Activated CD8-positive, alpha-beta T cell treated with anti-CD3 and anti-CD28 coated beads for 36 hours (primary cell): ENCODE measurements at regions not wholly inside any gene's neighbourhood (a gene's known extent, or its start where the extent isn't known, plus 50 kb on each side); places are given as distances from the start of the nearest gene placed in this dataset.

Source experiments
- ATAC-seq: fragments of 200-7000 bp; cut with Tn5 transposase; one replicate; pipeline ENCODE4 v1.10.0; 2021; ENCODE audit warnings: mild to moderate bottlenecking, moderate library complexity
- CTCF ChIA-PET: fragments of 350-600 bp; sonication (Branson Sonifier 250); formaldehyde crosslinking; loops from one replicate; lab custom pipeline; 2021; ENCODE audit warnings: antibody characterized with exemption; lab: Charles Lee
- POLR2A ChIA-PET: fragments of 350-600 bp; sonication (Branson Sonifier 250); formaldehyde crosslinking; loops from one replicate; lab custom pipeline; 2021; ENCODE audit warnings: antibody characterized with exemption; lab: Charles Lee
- DNase-seq: peaks from one replicate; pipeline ENCODE4 v3.0.0-alpha.2; 2020
- H3K27ac Mint-ChIP-seq: one replicate; pipeline ENCODE4 v1.8.0; 2021; ENCODE audit warnings: mild to moderate bottlenecking, mixed read lengths
- H3K27me3 Mint-ChIP-seq: one replicate; pipeline ENCODE4 v1.8.0; 2021; ENCODE audit warnings: mixed read lengths
- H3K36me3 Mint-ChIP-seq: one replicate; pipeline ENCODE4 v1.8.0; 2021; ENCODE audit warnings: low read depth, mixed read lengths
- H3K4me1 Mint-ChIP-seq: one replicate; pipeline ENCODE4 v1.8.0; 2021; ENCODE audit warnings: low read depth, mixed read lengths
- H3K4me3 Mint-ChIP-seq: one replicate; pipeline ENCODE4 v1.8.0; 2021; ENCODE audit warnings: mild to moderate bottlenecking, moderate library complexity, mixed read lengths
- H3K9me3 Mint-ChIP-seq: one replicate; pipeline ENCODE4 v1.8.0; 2021; ENCODE audit warnings: mixed read lengths
- intact Hi-C: fragments of 100-400 bp; cut with micrococcal nuclease; formaldehyde crosslinking; loops from one replicate; pipeline ENCODE4 v1.10.0; 2022
- TF ChIP-seq, protein P1 (sequence below): fragments of 200-600 bp; IDR thresholded peaks from one replicate; pipeline ENCODE4 v1.8.0; 2022; ENCODE audit warnings: antibody characterized with exemption, mild to moderate bottlenecking

DNA sequence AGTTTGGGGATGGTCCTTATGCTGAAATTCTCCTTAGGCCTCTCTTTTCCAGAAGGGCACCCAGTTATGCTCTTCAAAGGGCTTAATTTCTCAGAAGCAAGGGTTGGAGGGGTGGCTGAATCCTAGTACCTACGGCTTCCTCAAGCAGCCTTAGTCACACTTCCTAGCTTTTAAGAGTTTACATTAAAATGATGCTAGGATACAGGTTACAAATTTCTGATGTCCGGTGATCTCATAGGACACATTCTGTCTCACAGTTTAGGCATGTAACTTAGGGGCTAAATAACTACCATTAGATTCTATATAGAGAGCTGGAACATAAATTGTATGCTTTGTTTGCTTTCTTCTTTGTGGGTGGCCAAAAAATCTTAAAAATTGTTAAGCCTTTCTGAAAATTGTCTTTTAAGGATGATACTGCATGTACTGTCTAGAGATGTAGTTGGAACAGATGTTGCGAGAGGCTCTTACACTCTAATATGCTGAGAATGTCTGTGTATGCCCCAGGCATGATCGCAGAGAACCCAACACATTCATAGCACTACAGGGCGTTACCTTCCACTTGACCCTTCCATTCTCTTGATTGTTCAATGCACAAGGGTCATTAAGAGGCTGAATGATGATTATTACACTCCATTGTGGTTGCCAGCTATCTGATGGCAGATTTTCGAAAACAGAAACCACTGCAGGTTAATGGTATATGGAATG lies 139.1 kb downstream of the TMEM38B start:
- Mint-ChIP-seq H3K4me3 (no peak overlapping the region), H3K27ac (no peak overlapping the region), H3K4me1 (no peaks in the 10 kb centered on the region), H3K9me3 (no peaks in the 10 kb centered on the region), H3K36me3 (no peaks in the 10 kb centered on the region), H3K27me3 (no peaks in the 10 kb centered on the region)
- ATAC-seq (no peak), DNase-seq (no peak)
- ChIA-PET CTCF (interaction anchor here (1.1 kb wide), 1 partner anchor 9 kb away, joined by 6 read pairs; no protein-coding TSS in a partner anchor), POLR2A (no interaction called here)
- intact Hi-C loops: no loop called here
- TF ChIP-seq, protein P1, sequence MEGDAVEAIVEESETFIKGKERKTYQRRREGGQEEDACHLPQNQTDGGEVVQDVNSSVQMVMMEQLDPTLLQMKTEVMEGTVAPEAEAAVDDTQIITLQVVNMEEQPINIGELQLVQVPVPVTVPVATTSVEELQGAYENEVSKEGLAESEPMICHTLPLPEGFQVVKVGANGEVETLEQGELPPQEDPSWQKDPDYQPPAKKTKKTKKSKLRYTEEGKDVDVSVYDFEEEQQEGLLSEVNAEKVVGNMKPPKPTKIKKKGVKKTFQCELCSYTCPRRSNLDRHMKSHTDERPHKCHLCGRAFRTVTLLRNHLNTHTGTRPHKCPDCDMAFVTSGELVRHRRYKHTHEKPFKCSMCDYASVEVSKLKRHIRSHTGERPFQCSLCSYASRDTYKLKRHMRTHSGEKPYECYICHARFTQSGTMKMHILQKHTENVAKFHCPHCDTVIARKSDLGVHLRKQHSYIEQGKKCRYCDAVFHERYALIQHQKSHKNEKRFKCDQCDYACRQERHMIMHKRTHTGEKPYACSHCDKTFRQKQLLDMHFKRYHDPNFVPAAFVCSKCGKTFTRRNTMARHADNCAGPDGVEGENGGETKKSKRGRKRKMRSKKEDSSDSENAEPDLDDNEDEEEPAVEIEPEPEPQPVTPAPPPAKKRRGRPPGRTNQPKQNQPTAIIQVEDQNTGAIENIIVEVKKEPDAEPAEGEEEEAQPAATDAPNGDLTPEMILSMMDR: no peak

DNA sequence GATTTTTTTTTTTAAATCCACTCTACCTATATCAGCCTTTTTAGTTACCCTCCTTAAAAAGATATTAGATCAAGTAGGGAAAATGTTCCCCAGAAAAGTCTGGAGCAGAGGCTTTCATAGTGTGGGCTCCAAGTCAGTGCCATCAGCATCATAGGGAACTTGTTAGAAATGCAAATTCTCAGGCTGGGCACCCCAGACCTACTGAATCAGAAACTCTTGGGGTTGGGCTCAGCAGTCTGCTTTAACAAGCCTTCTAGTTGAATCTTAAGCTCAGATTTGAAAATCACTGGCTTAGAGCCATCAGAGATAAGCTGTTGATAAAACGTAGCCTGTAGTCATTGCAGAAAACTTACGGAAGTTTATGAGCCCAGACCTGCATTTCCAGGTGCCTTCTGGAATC lies 140.1 kb downstream of the TMEM38B start:
- POLR2A ChIA-PET: no interaction called here
- Mint-ChIP-seq H3K4me3 (no peak overlapping the region), H3K36me3 (no peaks in the 10 kb centered on the region), H3K27me3 (no peaks in the 10 kb centered on the region), H3K9me3 (no peaks in the 10 kb centered on the region), H3K4me1 (no peaks in the 10 kb centered on the region), H3K27ac (no peak overlapping the region)
- ATAC-seq (no peak), DNase-seq (no peak)
- CTCF ChIA-PET: interaction anchor here (1.1 kb wide), 1 partner anchor 8 kb away, joined by 6 read pairs; no protein-coding TSS in a partner anchor
- intact Hi-C loops: no loop called here
- TF ChIP-seq, protein P1: no peak

DNA sequence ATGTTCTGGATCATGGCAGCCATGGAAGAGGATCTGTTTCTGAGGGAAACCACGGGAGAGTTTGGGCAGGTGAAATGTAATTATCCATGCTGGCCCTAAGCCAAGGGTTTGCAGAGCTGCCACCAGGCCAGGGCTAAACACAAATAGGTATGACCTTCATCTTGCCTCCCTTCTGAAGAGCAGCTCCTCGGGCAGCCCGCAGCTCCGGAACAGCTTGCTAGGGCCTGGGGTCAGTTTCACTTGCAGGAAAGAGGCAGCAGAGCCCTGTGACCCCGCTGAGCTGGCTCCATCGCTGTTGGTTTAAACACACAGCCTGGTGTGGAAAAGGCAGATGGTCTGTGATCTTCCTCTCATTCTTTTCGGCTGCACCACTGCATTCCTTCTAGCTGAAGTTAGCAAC lies 141.4 kb downstream of the TMEM38B start:
- Mint-ChIP-seq H3K4me1 (no peaks in the 10 kb centered on the region), H3K27me3 (no peaks in the 10 kb centered on the region), H3K36me3 (no peaks in the 10 kb centered on the region), H3K27ac (no peak overlapping the region), H3K4me3 (no peak overlapping the region), H3K9me3 (no peaks in the 10 kb centered on the region)
- intact Hi-C loops: no loop called here
- ChIA-PET CTCF (interaction anchor here (0.6 kb wide), 1 partner anchor 73 kb away, joined by 3 read pairs; no protein-coding TSS in a partner anchor), POLR2A (no interaction called here)
- ATAC-seq (no peak), DNase-seq (no peak)
- TF ChIP-seq, protein P1: no peak

DNA sequence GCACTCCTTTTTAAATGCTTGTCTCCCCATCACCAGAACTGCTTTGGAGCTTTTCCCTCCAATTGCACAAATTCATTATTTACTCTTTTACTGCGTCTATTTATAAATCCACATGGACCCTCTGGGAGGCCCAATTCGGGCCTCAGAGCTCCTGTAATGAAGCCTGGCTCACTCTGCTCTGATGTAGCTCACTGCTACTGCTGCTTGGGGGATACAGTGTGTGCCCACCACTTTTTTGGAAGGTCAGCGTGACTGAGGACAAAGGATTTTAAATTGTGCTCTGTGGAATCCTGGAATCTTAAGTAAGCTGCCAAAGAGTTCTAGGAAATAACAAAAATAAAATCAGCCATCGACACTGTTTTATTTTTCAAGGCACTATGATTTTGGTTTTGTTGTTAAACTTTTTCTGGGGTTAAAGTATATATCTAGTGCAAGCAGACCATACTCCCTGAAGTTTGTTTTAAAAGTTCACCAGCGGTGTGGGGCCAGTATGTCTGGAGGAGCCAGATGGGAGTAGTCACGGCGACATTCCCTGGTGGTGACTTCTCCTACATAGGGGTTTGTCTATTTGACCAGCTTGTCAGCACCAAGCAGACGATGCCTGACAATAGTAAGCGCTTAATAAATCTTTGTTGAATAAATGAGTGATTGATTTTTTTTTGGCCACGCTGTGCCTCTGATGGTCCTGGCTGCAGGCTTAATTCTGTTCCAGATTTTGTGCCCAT lies 142.8 kb downstream of the TMEM38B start:
- Mint-ChIP-seq H3K27ac (no peak overlapping the region), H3K36me3 (no peaks in the 10 kb centered on the region), H3K27me3 (no peaks in the 10 kb centered on the region), H3K4me1 (no peaks in the 10 kb centered on the region), H3K4me3 (no peak overlapping the region), H3K9me3 (no peaks in the 10 kb centered on the region)
- DNase-seq (no peak), ATAC-seq (no peak)
- intact Hi-C loops: no loop called here
- TF ChIP-seq, protein P1: no peak
- ChIA-PET CTCF (interaction anchor here (1.6 kb wide), 1 partner anchor 43 kb away, joined by 4 read pairs; no protein-coding TSS in a partner anchor), POLR2A (no interaction called here)

DNA sequence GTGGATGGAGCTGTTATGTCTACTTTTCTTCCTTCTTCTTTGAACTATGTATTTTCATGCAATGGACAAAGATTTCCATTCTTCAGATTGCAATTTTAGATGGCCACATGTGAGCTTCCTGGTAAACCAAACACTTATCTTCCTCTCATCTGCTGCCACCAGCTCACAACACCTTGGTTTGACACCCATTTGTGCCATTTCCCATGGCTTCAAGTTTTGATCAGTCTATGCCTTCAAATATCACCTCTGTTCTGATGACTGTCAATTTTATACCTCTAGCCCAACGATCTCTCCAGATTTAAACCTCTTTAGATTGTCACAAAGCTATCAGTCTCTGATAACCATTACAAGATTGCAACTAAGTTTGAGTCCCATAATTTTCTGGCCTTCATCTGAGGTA lies 147.2 kb downstream of the TMEM38B start:
- Mint-ChIP-seq H3K4me3 (no peak overlapping the region), H3K27me3 (no peaks in the 10 kb centered on the region), H3K27ac (no peak overlapping the region), H3K4me1 (no peaks in the 10 kb centered on the region), H3K36me3 (no peaks in the 10 kb centered on the region), H3K9me3 (no peaks in the 10 kb centered on the region)
- TF ChIP-seq, protein P1: no peak
- POLR2A ChIA-PET: interaction anchor here (0.6 to 1.0 kb wide), 3 partner anchors 16 to 136 kb away, joined by 3 to 4 read pairs (median 3); no protein-coding TSS in a partner anchor
- CTCF ChIA-PET: interaction anchor here (0.6 to 5.9 kb wide), 29 partner anchors 8 to 1330 kb away, joined by 3 to 175 read pairs (median 5); partner anchors contain the start of gene TMEM38B
- ATAC-seq (no peak), DNase-seq (no peak)
- intact Hi-C loops: no loop called here
